ENCODE measurements at regions not wholly inside any gene's neighbourhood (a gene's known extent, or its start where the extent isn't known, plus 50 kb on each side); places are given as distances from the start of the nearest gene placed in this dataset.

DNA sequence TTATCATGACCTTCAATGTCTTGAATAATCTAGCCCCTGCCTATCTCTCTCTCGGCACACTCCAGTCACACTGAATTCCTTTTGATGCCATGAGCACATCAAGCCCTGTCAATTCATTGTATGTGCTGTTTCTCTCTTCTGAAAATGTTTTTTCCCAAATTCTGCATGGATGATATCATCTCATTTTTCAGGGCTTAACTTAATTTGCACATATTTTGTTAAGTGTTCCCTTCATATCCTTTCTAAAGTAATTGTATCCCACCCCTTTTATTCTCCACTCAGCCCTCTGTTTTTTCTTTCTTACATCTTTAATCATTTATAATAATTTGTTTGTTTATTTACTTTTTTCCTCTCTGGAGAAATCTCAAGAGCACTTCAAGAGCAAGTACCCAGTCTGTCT, 149.9 kb downstream of the ZNF326 start:
- H3K27me3 ChIP-seq (ENCODE audit: insufficient read depth, low read length), result no peaks in the 10 kb centered on the region
- no peak overlapping the region for H3K4me2 ChIP-seq (ENCODE audit: low read length)
- Mint-ChIP-seq H3K4me1 (ENCODE audit: low read depth, unreplicated experiment) (peaks cover 5% of the 10 kb centered on the region), H3K27ac (ENCODE audit: unreplicated experiment) (no peak overlapping the region), H3K36me3 (ENCODE audit: low read depth, unreplicated experiment) (peaks cover 2% of the 10 kb centered on the region), H3K27me3 (ENCODE audit: low read depth, unreplicated experiment) (no peaks in the 10 kb centered on the region), H3K9me3 (ENCODE audit: unreplicated experiment) (peaks cover 6% of the 10 kb centered on the region), H3K4me3 (ENCODE audit: unreplicated experiment) (no peak overlapping the region)
- H3K9ac ChIP-seq (ENCODE audit: low read length), result no peak overlapping the region
- H4K20me1 ChIP-seq (ENCODE audit: insufficient read depth, low read length), result no peaks in the 10 kb centered on the region
- H2AFZ ChIP-seq (ENCODE audit: low read depth, low read length), result no peak overlapping the region
- FAIRE-seq (no peak), DNase-seq (ENCODE audit: low read depth) (no peak)
- no peaks in the 10 kb centered on the region for H3K9me3 ChIP-seq (ENCODE audit: insufficient read depth, low read depth, low read length)
- H3K27ac ChIP-seq (ENCODE audit: low read depth, low read length), result no peak overlapping the region
- TF ChIP-seq EZH2 (IDR thresholded peaks at IDR 0.05; ENCODE audit: insufficient read depth, low read length), result no peak
- TF ChIP-seq, protein P1, sequence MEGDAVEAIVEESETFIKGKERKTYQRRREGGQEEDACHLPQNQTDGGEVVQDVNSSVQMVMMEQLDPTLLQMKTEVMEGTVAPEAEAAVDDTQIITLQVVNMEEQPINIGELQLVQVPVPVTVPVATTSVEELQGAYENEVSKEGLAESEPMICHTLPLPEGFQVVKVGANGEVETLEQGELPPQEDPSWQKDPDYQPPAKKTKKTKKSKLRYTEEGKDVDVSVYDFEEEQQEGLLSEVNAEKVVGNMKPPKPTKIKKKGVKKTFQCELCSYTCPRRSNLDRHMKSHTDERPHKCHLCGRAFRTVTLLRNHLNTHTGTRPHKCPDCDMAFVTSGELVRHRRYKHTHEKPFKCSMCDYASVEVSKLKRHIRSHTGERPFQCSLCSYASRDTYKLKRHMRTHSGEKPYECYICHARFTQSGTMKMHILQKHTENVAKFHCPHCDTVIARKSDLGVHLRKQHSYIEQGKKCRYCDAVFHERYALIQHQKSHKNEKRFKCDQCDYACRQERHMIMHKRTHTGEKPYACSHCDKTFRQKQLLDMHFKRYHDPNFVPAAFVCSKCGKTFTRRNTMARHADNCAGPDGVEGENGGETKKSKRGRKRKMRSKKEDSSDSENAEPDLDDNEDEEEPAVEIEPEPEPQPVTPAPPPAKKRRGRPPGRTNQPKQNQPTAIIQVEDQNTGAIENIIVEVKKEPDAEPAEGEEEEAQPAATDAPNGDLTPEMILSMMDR (IDR thresholded peaks at IDR 0.05; ENCODE audit: insufficient read depth, low read depth, low read length), result no peak
- H3K36me3 ChIP-seq (ENCODE audit: insufficient read depth, low read length), result no peaks in the 10 kb centered on the region
- H3K79me2 ChIP-seq (ENCODE audit: insufficient read depth, low read length), result no peaks in the 10 kb centered on the region
- H3K4me3 ChIP-seq (ENCODE audit: insufficient read depth, low read depth, low read length), result no peak overlapping the region
- no peaks in the 10 kb centered on the region for H3K4me1 ChIP-seq (ENCODE audit: insufficient read depth, low read length)

DNA sequence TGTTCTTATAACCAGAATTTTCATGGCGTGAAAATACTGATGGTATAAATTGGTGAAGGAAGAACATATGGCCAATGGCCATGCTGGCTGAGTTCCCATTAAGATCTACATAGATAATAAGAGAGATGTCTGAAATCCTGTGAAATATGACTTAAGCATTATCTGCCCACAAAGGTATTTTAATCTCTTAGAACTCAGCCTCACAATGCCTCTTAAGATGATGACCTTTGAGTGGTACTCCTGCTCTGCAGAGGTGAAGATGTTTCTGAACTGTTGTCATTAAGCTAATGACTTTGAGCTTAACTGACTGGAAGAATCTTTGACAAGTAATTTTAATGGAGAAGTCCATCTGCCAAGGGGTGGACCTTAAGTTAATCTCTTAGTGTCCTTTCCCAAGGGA, 148.7 kb downstream of the ZNF326 start:
- Histone ChIP-seq H3K4me3 (ENCODE audit: insufficient read depth, low read depth, low read length) (no peak overlapping the region), H3K27me3 (ENCODE audit: insufficient read depth, low read length) (no peaks in the 10 kb centered on the region), H4K20me1 (ENCODE audit: insufficient read depth, low read length) (no peaks in the 10 kb centered on the region), H3K9ac (ENCODE audit: low read length) (no peak overlapping the region), H3K27ac (ENCODE audit: low read depth, low read length) (no peak overlapping the region), H3K4me1 (ENCODE audit: insufficient read depth, low read length) (no peaks in the 10 kb centered on the region), H2AFZ (ENCODE audit: low read depth, low read length) (no peak overlapping the region), H3K9me3 (ENCODE audit: insufficient read depth, low read depth, low read length) (no peaks in the 10 kb centered on the region), H3K36me3 (ENCODE audit: insufficient read depth, low read length) (no peaks in the 10 kb centered on the region), H3K4me2 (ENCODE audit: low read length) (no peak overlapping the region), H3K79me2 (ENCODE audit: insufficient read depth, low read length) (no peaks in the 10 kb centered on the region)
- no peak for FAIRE-seq
- DNase-seq (ENCODE audit: low read depth), result no peak
- Mint-ChIP-seq H3K36me3 (ENCODE audit: low read depth, unreplicated experiment) (peaks cover 2% of the 10 kb centered on the region), H3K4me3 (ENCODE audit: unreplicated experiment) (no peak overlapping the region), H3K4me1 (ENCODE audit: low read depth, unreplicated experiment) (peaks cover 5% of the 10 kb centered on the region), H3K27me3 (ENCODE audit: low read depth, unreplicated experiment) (no peaks in the 10 kb centered on the region), H3K9me3 (ENCODE audit: unreplicated experiment) (peaks cover 10% of the 10 kb centered on the region), H3K27ac (ENCODE audit: unreplicated experiment) (no peak overlapping the region)
- TF ChIP-seq, protein P1 (IDR thresholded peaks at IDR 0.05; ENCODE audit: insufficient read depth, low read depth, low read length), result no peak
- no peak for TF ChIP-seq EZH2 (IDR thresholded peaks at IDR 0.05; ENCODE audit: insufficient read depth, low read length)

DNA sequence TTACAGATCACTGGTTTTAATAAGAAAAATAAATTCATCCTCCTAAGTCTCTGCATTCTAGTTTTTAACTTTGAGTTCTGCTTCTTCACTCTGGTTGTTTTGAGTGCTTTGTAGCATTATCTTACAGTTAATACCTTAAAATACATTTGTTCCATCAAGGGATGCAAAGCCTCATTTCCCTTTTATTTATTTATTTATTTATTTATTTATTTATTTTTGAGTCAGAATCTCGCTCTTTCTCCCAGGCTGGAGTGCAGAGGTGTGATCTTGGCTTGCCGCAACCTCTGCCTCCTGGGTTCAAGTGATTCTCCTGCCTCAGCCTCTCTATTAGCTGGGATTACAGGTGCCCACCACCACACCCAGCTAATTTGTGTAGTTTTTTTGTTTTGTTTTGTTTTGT, 147.8 kb downstream of the ZNF326 start:
- no peak overlapping the region for H3K27ac ChIP-seq (ENCODE audit: low read depth, low read length)
- no peak overlapping the region for H3K4me3 ChIP-seq (ENCODE audit: insufficient read depth, low read depth, low read length)
- H4K20me1 ChIP-seq (ENCODE audit: insufficient read depth, low read length), result no peaks in the 10 kb centered on the region
- H3K36me3 Mint-ChIP-seq (ENCODE audit: low read depth, unreplicated experiment), result peaks cover 2% of the 10 kb centered on the region
- no peaks in the 10 kb centered on the region for H3K36me3 ChIP-seq (ENCODE audit: insufficient read depth, low read length)
- no peak overlapping the region for H2AFZ ChIP-seq (ENCODE audit: low read depth, low read length)
- DNase-seq (ENCODE audit: low read depth) (no peak), FAIRE-seq (no peak)
- TF ChIP-seq, protein P1 (IDR thresholded peaks at IDR 0.05; ENCODE audit: insufficient read depth, low read depth, low read length), result no peak
- TF ChIP-seq EZH2 (IDR thresholded peaks at IDR 0.05; ENCODE audit: insufficient read depth, low read length), result no peak
- H3K27me3 Mint-ChIP-seq (ENCODE audit: low read depth, unreplicated experiment), result no peaks in the 10 kb centered on the region
- H3K27ac Mint-ChIP-seq (ENCODE audit: unreplicated experiment), result no peak overlapping the region
- no peaks in the 10 kb centered on the region for H3K79me2 ChIP-seq (ENCODE audit: insufficient read depth, low read length)
- H3K27me3 ChIP-seq (ENCODE audit: insufficient read depth, low read length), result no peaks in the 10 kb centered on the region
- H3K4me2 ChIP-seq (ENCODE audit: low read length), result no peak overlapping the region
- no peak overlapping the region for H3K4me3 Mint-ChIP-seq (ENCODE audit: unreplicated experiment)
- H3K9me3 Mint-ChIP-seq (ENCODE audit: unreplicated experiment), result peaks cover 11% of the 10 kb centered on the region
- no peaks in the 10 kb centered on the region for H3K4me1 ChIP-seq (ENCODE audit: insufficient read depth, low read length)
- peaks cover 5% of the 10 kb centered on the region for H3K4me1 Mint-ChIP-seq (ENCODE audit: low read depth, unreplicated experiment)
- H3K9me3 ChIP-seq (ENCODE audit: insufficient read depth, low read depth, low read length), result no peaks in the 10 kb centered on the region
- no peak overlapping the region for H3K9ac ChIP-seq (ENCODE audit: low read length)
